ENCODE measurements at regions not wholly inside any gene's neighbourhood (a gene's known extent, or its start where the extent isn't known, plus 50 kb on each side); places are given as distances from the start of the nearest gene placed in this dataset.

- no peak overlapping the region for H2BK20ac ChIP-seq (ENCODE audit: low read depth, low read length, poor library complexity, severe bottlenecking)
- H3K4ac ChIP-seq (ENCODE audit: low read depth, low read length) = no peak overlapping the region
- no peak overlapping the region for H3K27ac Mint-ChIP-seq
- H2BK120ac ChIP-seq (ENCODE audit: low read depth, low read length, poor library complexity, severe bottlenecking) = no peak overlapping the region
- DNase-seq = no peak
- no peaks in the 10 kb centered on the region for H3K27me3 ChIP-seq (ENCODE audit: insufficient read depth, low read length)
- no peak overlapping the region for H3K4me3 Mint-ChIP-seq
- no peaks in the 10 kb centered on the region for H3K79me2 ChIP-seq (ENCODE audit: insufficient read depth, low read length)
- no peak overlapping the region for H3K14ac ChIP-seq (ENCODE audit: insufficient read depth, low read length)
- H3K56ac ChIP-seq (ENCODE audit: insufficient read length, low read depth, low read length) = no peak overlapping the region
- H4K8ac ChIP-seq (replicated peaks; ENCODE audit: insufficient read length, low read depth, low read length) = no peak overlapping the region
- no peak overlapping the region for H4K5ac ChIP-seq (ENCODE audit: insufficient read length, low read depth, low read length)
- H2AK5ac ChIP-seq (ENCODE audit: insufficient read length, low read length) = no peak overlapping the region
- H3K18ac ChIP-seq (ENCODE audit: insufficient read length, low read depth, low read length) = no peak overlapping the region
- peaks cover 0 to 4% of the 10 kb centered on the region in 2 experiments; a peak in 1 of 4 replicates for H3K4me1 Mint-ChIP-seq
- no peak for TF ChIP-seq CTCF (conservative IDR thresholded peaks at IDR 0.05)
- no peaks in the 10 kb centered on the region for H3K27me3 Mint-ChIP-seq (ENCODE audit: low read depth)
- H2BK15ac ChIP-seq (ENCODE audit: low read depth, low read length) = no peak overlapping the region
- H3K4me1 ChIP-seq (ENCODE audit: insufficient read depth, low read length) = no peaks in the 10 kb centered on the region
- no peaks in the 10 kb centered on the region for H3K79me1 ChIP-seq (ENCODE audit: insufficient read depth, low read depth, low read length, poor library complexity, severe bottlenecking)
- H3K9me3 Mint-ChIP-seq = no peaks in the 10 kb centered on the region; a peak in 1 of 5 replicates
- H3K27ac ChIP-seq (ENCODE audit: insufficient read length, low read depth, low read length) = no peak overlapping the region
- no peak overlapping the region for H3K9ac ChIP-seq (ENCODE audit: extremely low read depth, insufficient read length, low read length)
- H2BK5ac ChIP-seq (ENCODE audit: insufficient read length, low read length) = no peak overlapping the region
- no peak overlapping the region for H3T11ph ChIP-seq (ENCODE audit: low read length)
- no peak overlapping the region for H3K23ac ChIP-seq (ENCODE audit: insufficient read length, low read depth, low read length)
- no peak overlapping the region for H4K91ac ChIP-seq (ENCODE audit: insufficient read length, low read depth, low read length)
- no peak overlapping the region for H2BK12ac ChIP-seq (ENCODE audit: insufficient read length, low read depth, low read length)
- no CpG with 5 or more reads among the region's 3 CpGs for WGBS (ENCODE audit: extremely low coverage, insufficient read length, low lambda C conversion rate)
- no peaks in the 10 kb centered on the region for H3K36me3 Mint-ChIP-seq (ENCODE audit: insufficient read depth in 1 of 3, low read depth in 3 of 3)
- H3K23me2 ChIP-seq (ENCODE audit: insufficient read length, low read depth, low read length, poor library complexity, severe bottlenecking) = no peaks in the 10 kb centered on the region
- no peaks in the 10 kb centered on the region for H4K20me1 ChIP-seq (ENCODE audit: control insufficient read depth, insufficient read depth, insufficient read length)
- H2AFZ ChIP-seq (ENCODE audit: low read length) = no peak overlapping the region
- no peaks in the 10 kb centered on the region for H3K9me3 ChIP-seq (ENCODE audit: control insufficient read depth, low read depth, low read length)
- no peak overlapping the region for H3K4me2 ChIP-seq (ENCODE audit: insufficient read depth, insufficient read length, low read length)
Observed at GRCh38 chr11:87917111-87917510, 258.1 kb downstream of the RAB38 start.

All from H9 (cell line).